Effector CD4-positive, alpha-beta T cell (primary cell): ENCODE measurements at regions not wholly inside any gene's neighbourhood (a gene's known extent, or its start where the extent isn't known, plus 50 kb on each side); places are given as distances from the start of the nearest gene placed in this dataset.

Experiments
- DNase-seq: peaks from one replicate; pipeline ENCODE4 v3.0.0-alpha.2; 2020

- no peak for DNase-seq
Observed at GRCh38 chr3:70554170-70554569, 241.7 kb upstream of the MDFIC2 start.

GRCh38 chr3:70550723-70551319 lies 238.4 kb upstream of the MDFIC2 start:
- peak; percentile 64 for DNase-seq

- DNase-seq: no peak
Observed at GRCh38 chr3:70546679-70547078, 234.2 kb upstream of the MDFIC2 start.

GRCh38 chr3:70543493-70543892 lies 231.1 kb upstream of the MDFIC2 start:
- no peak for DNase-seq

- DNase-seq: no peak
Observed at GRCh38 chr3:70539908-70540307, 227.5 kb upstream of the MDFIC2 start.

- DNase-seq: no peak
Observed at GRCh38 chr3:70532806-70533205, 220.4 kb upstream of the MDFIC2 start.

GRCh38 chr3:70531838-70532489 lies 219.5 kb upstream of the MDFIC2 start:
- DNase-seq: no peak

- no peak for DNase-seq
Observed at GRCh38 chr3:70531063-70531657, 218.7 kb upstream of the MDFIC2 start.

GRCh38 chr3:70530626-70531025 lies 218.2 kb upstream of the MDFIC2 start:
- no peak for DNase-seq

- no peak for DNase-seq
Observed at GRCh38 chr3:70527026-70527425, 214.6 kb upstream of the MDFIC2 start.

- DNase-seq: no peak
Observed at GRCh38 chr3:70519913-70520659, 207.6 kb upstream of the MDFIC2 start.

- DNase-seq: no peak
Observed at GRCh38 chr3:70519026-70519425, 206.6 kb upstream of the MDFIC2 start.

- DNase-seq: no peak
Observed at GRCh38 chr3:70518356-70518755, 205.9 kb upstream of the MDFIC2 start.

GRCh38 chr3:70517124-70517890 lies 204.9 kb upstream of the MDFIC2 start:
- DNase-seq: no peak

GRCh38 chr3:70516076-70516475 lies 203.6 kb upstream of the MDFIC2 start:
- no peak for DNase-seq

GRCh38 chr3:70507486-70507885 lies 195.0 kb upstream of the MDFIC2 start:
- DNase-seq: no peak

GRCh38 chr3:70506775-70507174 lies 194.3 kb upstream of the MDFIC2 start:
- DNase-seq: no peak

- no peak for DNase-seq
Observed at GRCh38 chr3:70501561-70501960, 189.1 kb upstream of the MDFIC2 start.

GRCh38 chr3:70488816-70489215 lies 176.4 kb upstream of the MDFIC2 start:
- no peak for DNase-seq

- DNase-seq: no peak
Observed at GRCh38 chr3:70488131-70488530, 175.7 kb upstream of the MDFIC2 start.

GRCh38 chr3:70486414-70487017 lies 174.1 kb upstream of the MDFIC2 start:
- DNase-seq: no peak

GRCh38 chr3:70476174-70476573 lies 163.7 kb upstream of the MDFIC2 start:
- no peak for DNase-seq
